ENCODE measurements at regions not wholly inside any gene's neighbourhood (a gene's known extent, or its start where the extent isn't known, plus 50 kb on each side); places are given as distances from the start of the nearest gene placed in this dataset.
"Not testable (repeated sequence)": the region's sequence is repeated elsewhere in the genome, so short reads cannot be mapped to it uniquely, and the experiment has no call there.

DNA sequence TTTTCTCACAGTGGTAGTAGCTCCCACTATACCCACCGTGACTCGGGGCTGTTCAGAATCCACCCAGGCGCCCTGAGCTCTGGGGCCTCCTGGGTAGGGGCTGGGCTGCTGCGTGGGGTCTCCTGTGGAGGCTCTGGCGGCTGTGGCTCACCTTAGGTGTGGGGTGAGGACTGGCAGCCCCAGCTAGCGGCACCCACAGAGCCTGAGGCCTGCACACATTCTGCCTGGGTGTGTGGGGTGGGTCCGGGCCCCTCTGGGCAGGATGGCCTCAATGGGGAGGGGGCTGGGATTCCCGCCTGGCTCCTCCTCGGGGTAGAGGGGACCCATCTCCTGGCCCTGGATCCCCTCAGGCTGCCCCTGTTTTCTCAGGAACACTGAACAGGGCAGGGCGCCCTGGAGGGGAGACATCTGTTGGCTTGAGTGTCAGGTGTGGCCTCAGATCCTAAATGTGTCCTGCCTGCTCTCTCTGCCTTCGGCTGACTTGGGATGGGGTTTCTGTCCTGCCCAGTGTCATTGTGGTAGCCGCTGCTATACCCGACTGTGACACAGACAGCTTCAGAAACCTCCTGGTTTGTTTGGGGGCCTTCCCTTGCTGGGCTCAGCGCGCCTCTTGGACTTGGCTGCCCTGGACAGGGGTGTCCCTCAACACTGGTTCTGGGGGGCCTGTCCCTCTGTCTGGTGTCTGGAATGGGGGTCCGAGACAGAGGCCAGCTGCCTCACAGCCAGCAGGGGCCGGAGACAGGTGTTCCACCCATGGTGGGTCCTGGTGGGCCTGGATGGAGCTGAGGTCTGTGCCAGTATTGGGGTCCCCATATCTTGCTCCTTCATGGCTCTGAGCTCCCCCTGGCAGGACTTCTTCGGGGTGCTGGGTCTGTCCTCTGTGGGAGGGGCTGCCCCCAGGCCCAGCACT is 354.9 kb downstream of the TMEM121 start:
- CTCF ChIA-PET = interaction anchor here (0.9 kb wide), 1 partner anchor 19 kb away, joined by 3 read pairs; no protein-coding TSS in a partner anchor
- DNase-seq = peak; percentile 19
- H3K4me1 Mint-ChIP-seq = peaks cover 12% of the 10 kb centered on the region
- H3K27ac Mint-ChIP-seq = peak overlapping the region; percentile 52
- H3K27me3 Mint-ChIP-seq = peaks cover 99% of the 10 kb centered on the region
- no peaks in the 10 kb centered on the region for H3K36me3 Mint-ChIP-seq
- no peak overlapping the region for H3K4me3 Mint-ChIP-seq
- no peaks in the 10 kb centered on the region for H3K9me3 Mint-ChIP-seq

DNA sequence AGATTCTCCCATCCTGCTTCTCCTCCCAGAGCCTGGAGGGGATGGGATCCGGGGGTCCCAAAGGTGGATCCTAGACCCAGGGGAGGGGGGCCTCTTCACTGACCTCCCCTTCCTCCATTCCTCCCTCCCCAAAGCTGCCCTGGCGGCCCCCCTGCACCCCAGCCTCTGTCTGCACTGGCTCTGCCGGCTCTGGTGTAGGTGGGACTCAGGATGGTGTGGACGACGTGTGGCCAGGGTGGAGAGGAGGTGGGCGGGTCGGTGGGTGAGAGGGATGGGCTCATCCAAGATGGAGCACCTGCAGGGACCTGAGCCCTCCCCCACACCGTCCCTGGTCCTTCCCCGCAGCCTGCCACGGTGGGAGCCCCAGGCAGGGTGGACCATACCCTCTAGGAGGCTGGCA is 355.6 kb downstream of the TMEM121 start:
- peaks cover 12% of the 10 kb centered on the region for H3K4me1 Mint-ChIP-seq

DNA sequence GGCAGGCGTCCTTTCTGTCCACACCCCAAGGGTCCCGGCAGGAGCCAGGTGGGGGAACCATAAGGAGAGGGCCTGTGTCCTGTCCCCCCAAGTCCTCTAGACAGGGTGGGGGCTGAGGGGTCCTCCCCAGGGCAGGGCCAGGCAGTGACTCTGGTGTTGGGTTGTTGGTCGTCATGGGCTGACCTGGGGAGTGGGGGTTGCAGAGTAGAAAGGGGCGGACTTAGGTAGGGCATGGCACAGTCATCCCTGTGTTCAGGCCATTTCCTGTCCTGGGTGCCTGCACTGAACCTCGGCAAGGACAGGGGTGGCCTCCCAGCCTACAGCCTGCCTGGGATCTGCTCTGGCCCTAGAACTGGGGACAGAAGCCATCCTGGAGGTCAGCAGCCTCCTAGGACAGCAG is 356.2 kb downstream of the TMEM121 start:
- Mint-ChIP-seq H3K36me3 (peaks cover 4% of the 10 kb centered on the region), H3K27ac (no peak overlapping the region), H3K9me3 (peaks cover 2% of the 10 kb centered on the region), H3K4me1 (peaks cover 18% of the 10 kb centered on the region), H3K4me3 (no peak overlapping the region), H3K27me3 (peaks cover 98% of the 10 kb centered on the region)
- DNase-seq = peak; percentile 18
- CTCF ChIA-PET = no interaction called here

More for the DNA sequence above, 355.6 kb downstream of the TMEM121 start:
- H3K36me3 Mint-ChIP-seq, H3K9me3 Mint-ChIP-seq, H3K27ac Mint-ChIP-seq, H3K4me3 Mint-ChIP-seq: not testable (repeated sequence)
- CTCF ChIA-PET = interaction anchor here (0.9 kb wide), 1 partner anchor 20 kb away, joined by 3 read pairs; no protein-coding TSS in a partner anchor
- DNase-seq = peak; percentile 20
- H3K27me3 Mint-ChIP-seq = peaks cover 99% of the 10 kb centered on the region

DNA sequence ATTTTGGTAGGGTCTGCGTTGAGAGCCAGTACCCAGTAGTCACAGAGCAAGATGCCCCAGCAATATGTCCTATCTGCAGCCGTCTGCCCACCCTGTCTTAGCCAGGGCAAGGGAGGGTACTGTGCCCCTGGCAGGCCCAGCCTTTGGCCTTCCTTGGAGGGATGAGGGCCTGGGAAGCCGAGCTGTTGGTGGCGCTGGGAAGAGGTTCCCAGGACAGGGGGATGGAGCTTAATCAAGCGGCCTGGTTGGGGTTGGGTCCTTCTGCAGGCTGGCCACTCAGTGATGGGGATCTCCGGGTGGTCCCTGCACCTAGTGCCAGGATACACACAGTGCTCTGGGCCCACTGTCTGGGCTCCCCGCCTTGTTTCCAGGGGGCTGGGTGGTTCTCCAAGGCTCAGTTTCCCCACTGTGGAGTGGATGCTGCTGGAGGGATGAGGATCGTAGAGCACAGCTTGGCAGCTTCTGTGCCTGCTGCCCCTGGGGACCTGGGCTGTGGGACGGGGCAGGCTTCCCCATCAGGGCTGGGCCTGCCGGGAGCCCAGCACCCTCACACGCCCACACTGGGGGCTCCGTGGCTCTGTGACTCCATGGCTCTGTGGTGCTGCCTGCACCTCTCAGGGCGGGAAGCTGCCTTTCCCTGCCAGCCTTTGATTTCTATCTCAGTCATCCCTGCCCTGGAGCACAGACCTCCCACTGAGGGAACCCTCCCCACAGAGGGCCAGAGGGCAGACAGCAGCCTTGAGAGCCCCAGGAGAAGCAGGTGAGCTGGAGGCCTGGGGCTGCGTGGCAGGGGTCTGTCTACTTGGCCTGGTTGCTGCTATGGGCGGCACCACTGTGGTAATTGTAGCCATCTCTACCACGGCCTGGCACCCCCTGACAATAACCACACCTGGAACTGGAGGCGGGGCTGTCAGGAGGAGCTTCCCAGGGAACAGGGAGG is 357.0 kb downstream of the TMEM121 start:
- peak; percentile 19 for DNase-seq
- Mint-ChIP-seq H3K27me3 (peaks cover 98% of the 10 kb centered on the region), H3K27ac (no peak overlapping the region), H3K9me3 (peaks cover 2% of the 10 kb centered on the region), H3K36me3 (peaks cover 4% of the 10 kb centered on the region), H3K4me3 (no peak overlapping the region), H3K4me1 (peaks cover 25% of the 10 kb centered on the region)
- CTCF ChIA-PET = no interaction called here

DNA sequence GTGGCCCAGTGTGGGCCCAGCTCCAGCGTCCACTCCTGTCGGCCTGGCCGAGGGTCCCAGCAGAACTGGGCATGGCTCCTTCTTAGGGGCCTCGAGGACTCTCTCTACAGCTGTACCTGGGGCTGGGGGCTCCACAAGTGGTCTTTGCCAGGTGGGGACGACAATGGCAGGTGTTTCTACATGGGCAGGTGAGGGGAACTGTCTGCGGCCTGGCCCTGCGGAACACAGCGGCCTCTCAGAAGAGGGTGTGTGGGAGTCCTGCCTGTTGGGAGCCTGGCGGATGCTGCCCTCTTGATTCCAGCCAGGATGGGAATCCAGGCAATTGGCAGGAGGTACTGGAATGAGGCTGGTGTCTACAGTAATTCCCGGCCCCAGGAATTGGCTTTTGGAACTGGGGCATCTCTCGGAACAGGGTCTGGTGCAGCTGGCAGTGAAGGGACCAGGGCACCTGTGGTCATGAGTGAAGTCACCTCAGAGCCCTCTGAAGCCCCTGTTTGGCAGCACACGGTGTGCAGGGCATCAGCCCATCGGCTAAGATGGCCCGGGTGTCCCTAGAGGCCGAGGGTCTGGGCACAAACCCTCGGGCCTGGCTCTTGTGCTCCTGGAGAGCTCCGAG is 357.9 kb downstream of the TMEM121 start:
- peak; percentile 14 for DNase-seq
- H3K27ac Mint-ChIP-seq, H3K36me3 Mint-ChIP-seq, H3K4me3 Mint-ChIP-seq, H3K9me3 Mint-ChIP-seq, CTCF ChIA-PET: not testable (repeated sequence)
- peaks cover 32% of the 10 kb centered on the region for H3K4me1 Mint-ChIP-seq
- peaks cover 98% of the 10 kb centered on the region for H3K27me3 Mint-ChIP-seq

DNA sequence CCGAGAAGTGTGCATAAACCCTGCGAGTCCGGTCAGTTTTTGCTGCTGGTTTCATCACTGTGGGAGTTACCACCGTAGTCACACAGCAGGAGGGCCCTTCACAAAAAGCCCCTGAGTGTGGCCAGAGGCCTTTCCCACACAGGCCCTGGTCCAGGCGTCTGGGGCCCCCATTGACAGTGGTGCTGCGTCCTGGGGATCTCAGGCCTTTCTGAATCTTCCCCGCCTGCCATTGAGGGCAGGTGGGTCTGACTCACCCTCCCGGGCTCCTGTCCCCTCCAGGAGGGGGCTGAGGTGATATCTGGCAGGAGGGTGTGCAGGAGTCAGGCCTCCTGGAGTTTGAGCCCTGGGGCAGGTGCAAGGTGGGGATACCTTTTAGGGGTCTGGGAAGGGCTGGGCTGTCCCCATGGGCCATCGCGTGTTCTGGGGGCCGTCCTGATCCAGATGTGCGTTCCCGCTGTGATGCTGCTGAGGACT is 358.5 kb downstream of the TMEM121 start:
- H3K36me3 Mint-ChIP-seq = peaks cover 4% of the 10 kb centered on the region
- peaks cover 2% of the 10 kb centered on the region for H3K9me3 Mint-ChIP-seq
- H3K27me3 Mint-ChIP-seq = peaks cover 98% of the 10 kb centered on the region
- H3K4me3 Mint-ChIP-seq = no peak overlapping the region
- peak; percentile 13 for DNase-seq
- peaks cover 32% of the 10 kb centered on the region for H3K4me1 Mint-ChIP-seq
- no peak overlapping the region for H3K27ac Mint-ChIP-seq
- CTCF ChIA-PET = no interaction called here

DNA sequence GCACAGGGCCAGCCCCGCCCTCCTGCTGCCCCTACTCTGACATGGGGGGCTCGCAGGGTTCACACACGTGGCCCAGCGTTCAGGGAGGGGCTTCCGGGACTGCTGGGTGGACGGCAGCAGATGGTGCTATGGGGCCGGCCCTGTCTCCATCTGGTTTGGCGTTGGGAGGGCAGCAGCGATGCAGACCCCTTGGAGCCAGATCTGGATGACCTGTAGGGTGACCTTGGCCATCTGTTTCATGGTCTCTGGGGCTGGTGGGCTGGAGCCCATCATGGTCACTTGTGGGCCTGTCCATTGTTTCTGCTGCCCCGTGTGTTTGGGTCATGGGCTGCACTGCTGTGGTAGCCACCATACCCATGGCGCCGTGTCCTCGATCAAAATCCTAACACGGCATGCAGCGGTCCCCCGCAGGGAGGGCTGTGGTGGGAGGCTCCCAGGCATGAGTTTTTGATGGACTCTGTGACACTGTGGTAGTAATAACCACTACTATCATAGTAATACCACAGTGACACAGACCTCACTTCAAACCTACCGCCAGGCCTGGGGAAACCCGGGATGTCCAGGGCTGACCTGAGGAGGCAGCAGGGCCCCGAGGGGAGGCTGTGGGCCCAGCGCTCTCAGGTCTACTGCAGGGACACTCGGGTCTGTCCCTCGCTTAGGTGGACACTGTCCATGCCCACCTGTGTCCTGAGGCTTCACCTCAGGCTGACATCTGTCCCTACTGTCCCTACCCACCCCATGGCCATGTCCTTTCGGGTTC is 359.4 kb downstream of the TMEM121 start:
- Mint-ChIP-seq H3K4me3 (no peak overlapping the region), H3K27me3 (peaks cover 98% of the 10 kb centered on the region), H3K9me3 (peaks cover 2% of the 10 kb centered on the region), H3K27ac (no peak overlapping the region), H3K4me1 (peaks cover 34% of the 10 kb centered on the region), H3K36me3 (peaks cover 4% of the 10 kb centered on the region)
- peak; percentile 10 for DNase-seq
- CTCF ChIA-PET = no interaction called here

DNA sequence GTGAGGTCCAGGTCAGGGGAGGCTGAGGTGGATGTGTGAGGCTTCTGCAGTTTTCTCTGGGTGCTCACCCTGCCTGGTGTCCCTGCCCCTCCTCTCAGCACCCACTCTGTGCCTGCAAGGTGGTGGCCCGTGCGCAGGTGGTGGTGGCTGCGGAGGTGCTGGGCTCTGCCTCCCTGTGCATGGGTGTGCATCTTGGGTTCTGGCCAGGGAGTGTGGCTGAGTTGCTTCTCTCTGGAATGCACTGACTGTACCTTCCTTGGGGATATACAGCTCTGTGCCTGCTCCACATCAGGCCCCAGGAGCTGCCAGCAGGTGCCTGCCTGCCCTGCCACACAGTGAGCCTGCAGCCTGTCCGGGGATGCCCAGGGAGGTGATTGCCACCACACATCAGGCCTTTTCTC is 360.4 kb downstream of the TMEM121 start:
- H3K4me1 Mint-ChIP-seq = peaks cover 33% of the 10 kb centered on the region
- peak; percentile 9 for DNase-seq
- H3K27me3 Mint-ChIP-seq = peaks cover 98% of the 10 kb centered on the region
- H3K27ac Mint-ChIP-seq, H3K4me3 Mint-ChIP-seq, H3K36me3 Mint-ChIP-seq, CTCF ChIA-PET, H3K9me3 Mint-ChIP-seq: not testable (repeated sequence)

DNA sequence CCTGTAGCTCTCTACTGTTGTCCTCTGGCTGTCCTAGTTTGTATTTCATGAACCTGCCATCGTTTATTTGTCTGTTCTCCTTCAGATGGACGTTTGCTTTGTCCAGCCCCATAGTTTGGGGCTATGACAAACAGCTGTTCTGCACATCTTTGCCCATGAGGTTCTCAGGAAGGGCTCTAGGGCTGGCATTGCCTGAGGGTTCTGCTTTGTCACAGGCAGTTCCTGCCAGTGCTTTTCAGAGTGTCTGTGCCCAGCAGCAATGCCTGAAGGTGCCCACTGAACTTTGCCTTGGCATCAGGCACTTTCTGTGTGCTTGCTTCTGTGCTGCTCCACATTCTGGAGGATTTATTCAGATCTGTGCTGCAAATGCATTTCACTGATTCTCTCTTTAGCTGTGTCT is 361.3 kb downstream of the TMEM121 start:
- H3K9me3 Mint-ChIP-seq = peaks cover 2% of the 10 kb centered on the region
- CTCF ChIA-PET = no interaction called here
- peak; percentile 13 for DNase-seq
- peaks cover 98% of the 10 kb centered on the region for H3K27me3 Mint-ChIP-seq
- H3K27ac Mint-ChIP-seq = peak overlapping the region; percentile 50
- H3K36me3 Mint-ChIP-seq = peaks cover 4% of the 10 kb centered on the region
- peaks cover 33% of the 10 kb centered on the region for H3K4me1 Mint-ChIP-seq
- H3K4me3 Mint-ChIP-seq = no peak overlapping the region

DNA sequence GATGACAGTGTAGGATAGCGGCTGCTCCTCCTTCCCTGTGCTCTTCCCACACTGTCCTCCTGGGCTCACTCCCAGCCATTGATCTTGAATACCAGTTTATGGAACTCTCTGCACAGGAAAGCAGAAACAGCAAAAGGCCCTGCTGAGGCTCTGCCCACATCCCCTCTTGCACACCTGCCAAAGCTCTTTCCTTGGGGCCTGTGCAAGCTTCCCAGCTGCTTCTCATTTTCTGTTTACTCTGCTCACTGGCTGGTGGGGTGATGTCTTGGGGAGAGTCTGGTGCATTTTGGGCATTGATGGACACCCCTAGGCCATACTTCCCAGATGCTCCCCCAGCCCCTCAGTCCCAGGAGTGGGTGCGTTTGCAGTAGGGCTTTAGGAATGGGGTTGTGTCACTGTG is 361.8 kb downstream of the TMEM121 start:
- CTCF ChIA-PET = no interaction called here
- H3K4me3 Mint-ChIP-seq = no peak overlapping the region
- peaks cover 4% of the 10 kb centered on the region for H3K36me3 Mint-ChIP-seq
- peaks cover 98% of the 10 kb centered on the region for H3K27me3 Mint-ChIP-seq
- H3K4me1 Mint-ChIP-seq = peaks cover 33% of the 10 kb centered on the region
- peak overlapping the region; percentile 50 for H3K27ac Mint-ChIP-seq
- DNase-seq = peak; percentile 22
- peaks cover 2% of the 10 kb centered on the region for H3K9me3 Mint-ChIP-seq

DNA sequence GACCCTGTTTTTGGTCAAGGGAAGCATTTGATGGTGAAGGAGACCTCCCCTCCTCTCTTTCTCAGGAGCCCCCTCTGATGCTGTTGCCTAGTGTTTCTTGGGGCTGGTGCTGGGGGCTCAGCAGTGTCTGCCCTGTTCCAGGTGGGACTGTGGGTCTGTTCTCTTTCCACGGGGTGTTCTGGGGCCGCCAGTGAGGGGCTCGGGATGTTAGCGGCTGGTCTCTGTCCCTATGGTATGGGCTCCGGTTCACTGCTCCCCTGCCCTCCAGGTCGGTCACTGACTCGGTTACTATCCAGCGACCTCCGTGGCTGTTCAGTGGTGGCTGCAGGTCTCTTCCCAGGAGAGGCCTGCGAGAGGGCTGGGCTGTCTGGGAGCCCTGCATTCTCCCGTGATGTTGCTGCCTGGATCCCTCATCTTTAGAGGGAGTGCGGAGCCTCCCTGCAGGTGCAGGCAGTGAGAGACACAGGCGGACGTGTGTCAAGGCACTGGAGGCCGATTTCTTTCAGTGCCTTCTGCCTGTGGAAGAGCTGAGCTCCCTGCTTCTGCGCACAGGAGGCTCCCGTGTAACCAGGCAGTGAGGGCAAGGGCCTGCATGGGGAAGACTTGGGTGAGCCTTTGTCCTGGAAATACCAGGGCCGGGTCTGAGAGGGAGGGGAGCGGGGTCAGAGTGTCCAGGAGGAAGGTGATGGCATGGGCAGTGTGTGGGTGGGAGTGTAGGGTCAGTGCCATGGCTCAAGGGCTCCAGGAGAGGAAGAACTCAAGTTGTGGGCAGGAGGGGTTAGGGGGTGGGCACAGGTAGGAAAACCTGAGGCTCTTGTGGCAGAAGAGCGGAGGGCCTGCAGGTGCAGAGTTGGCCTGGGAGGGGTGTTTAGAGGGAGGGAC is 362.6 kb downstream of the TMEM121 start:
- Mint-ChIP-seq H3K27ac (peak overlapping the region; percentile 50), H3K27me3 (peaks cover 97% of the 10 kb centered on the region), H3K4me3 (no peak overlapping the region), H3K9me3 (peaks cover 2% of the 10 kb centered on the region), H3K4me1 (peaks cover 33% of the 10 kb centered on the region), H3K36me3 (peaks cover 4% of the 10 kb centered on the region)
- peak; percentile 14 for DNase-seq
- CTCF ChIA-PET = no interaction called here

DNA sequence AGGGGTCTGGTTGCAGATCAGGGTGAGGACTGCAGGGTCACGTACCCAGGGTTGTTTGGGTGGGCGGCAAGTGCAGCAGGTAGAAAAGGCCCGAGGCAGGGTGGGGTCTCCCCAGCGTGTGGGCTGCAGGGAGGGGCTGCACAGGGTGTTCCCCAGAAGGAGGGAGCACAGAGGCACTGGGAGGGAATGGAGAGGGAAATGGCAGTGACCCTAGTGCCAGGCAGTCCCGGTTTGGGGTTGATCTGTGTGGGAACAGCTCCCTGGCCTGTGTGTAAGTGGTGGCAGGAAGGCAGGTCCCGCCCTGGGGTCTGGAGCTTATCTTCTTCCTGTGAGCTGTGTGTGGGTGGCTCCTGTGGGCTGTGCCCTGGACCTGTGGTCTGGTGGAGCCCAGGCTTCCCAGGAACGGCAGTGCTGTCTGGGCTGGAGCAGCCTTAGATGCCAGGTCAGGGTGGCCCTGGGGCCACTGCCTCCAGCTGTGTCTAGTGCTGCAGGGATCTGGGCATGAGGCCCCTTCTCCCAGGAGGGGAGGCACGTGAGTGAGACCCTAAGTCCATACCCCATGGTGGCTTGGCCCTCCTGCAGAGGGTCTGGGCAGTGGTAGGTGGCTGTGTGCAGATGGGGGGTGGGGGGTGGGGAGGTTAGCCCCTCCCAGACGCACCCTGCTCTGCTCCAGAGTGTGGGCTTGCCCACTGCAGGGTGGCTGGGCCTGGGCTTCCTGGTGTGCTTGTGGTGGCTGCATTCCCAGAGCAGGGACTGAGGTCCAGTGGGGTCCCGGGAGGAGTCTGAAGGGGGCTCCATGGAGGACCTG is 363.5 kb downstream of the TMEM121 start:
- peaks cover 97% of the 10 kb centered on the region for H3K27me3 Mint-ChIP-seq
- peak overlapping the region; percentile 31 for H3K4me3 Mint-ChIP-seq
- CTCF ChIA-PET = no interaction called here
- peaks cover 2% of the 10 kb centered on the region for H3K9me3 Mint-ChIP-seq
- peaks cover 4% of the 10 kb centered on the region for H3K36me3 Mint-ChIP-seq
- H3K27ac Mint-ChIP-seq = peak overlapping the region; percentile 42
- peaks cover 33% of the 10 kb centered on the region for H3K4me1 Mint-ChIP-seq
- DNase-seq = peak; percentile 38
